ENCODE measurements at regions not wholly inside any gene's neighbourhood (a gene's known extent, or its start where the extent isn't known, plus 50 kb on each side); places are given as distances from the start of the nearest gene placed in this dataset.

DNA sequence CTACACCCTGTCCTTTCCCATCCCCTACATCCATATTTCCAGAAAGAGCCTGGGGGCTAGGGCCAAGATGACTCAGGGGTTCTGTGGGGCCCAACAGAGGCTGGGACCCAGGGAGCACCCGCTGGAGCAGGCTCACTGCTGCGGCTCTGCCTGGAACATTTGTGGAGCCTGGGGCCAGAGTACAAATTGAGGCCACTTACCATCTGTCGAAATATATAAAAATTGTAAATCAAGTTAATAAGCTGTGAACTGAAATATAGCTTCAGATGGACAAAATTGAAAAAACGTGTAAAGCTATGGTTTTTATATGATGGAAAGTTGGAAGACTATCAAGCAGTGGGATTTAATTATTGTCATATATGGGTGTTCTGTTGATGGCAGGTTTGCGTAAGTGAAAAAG is 82.9 kb upstream of the ATXN1 start:
- Mint-ChIP-seq H3K4me1 (peaks cover 8 to 10% of the 10 kb centered on the region in 2 experiments), H3K27me3 (ENCODE audit: low read depth) (no peaks in the 10 kb centered on the region), H3K36me3 (ENCODE audit: insufficient read depth in 1 of 3, low read depth in 3 of 3) (no peaks in the 10 kb centered on the region), H3K4me3 (no peak overlapping the region), H3K27ac (no peak overlapping the region), H3K9me3 (no peaks in the 10 kb centered on the region)
- Histone ChIP-seq H2BK20ac (ENCODE audit: low read depth, low read length, poor library complexity, severe bottlenecking) (no peak overlapping the region), H3K27ac (ENCODE audit: insufficient read length, low read depth, low read length) (no peak overlapping the region), H3K4me1 (ENCODE audit: insufficient read depth, low read length) (peaks cover 3% of the 10 kb centered on the region; the same call in 1 of the 2 replicates), H3K9ac (ENCODE audit: extremely low read depth, insufficient read length, low read length) (no peak overlapping the region), H4K91ac (ENCODE audit: insufficient read length, low read depth, low read length) (no peak overlapping the region), H3T11ph (ENCODE audit: low read length) (no peak overlapping the region), H3K79me1 (ENCODE audit: insufficient read depth, low read depth, low read length, poor library complexity, severe bottlenecking) (no peaks in the 10 kb centered on the region), H2AK5ac (ENCODE audit: insufficient read length, low read length) (no peak overlapping the region), H4K20me1 (ENCODE audit: control insufficient read depth, insufficient read depth, insufficient read length) (no peaks in the 10 kb centered on the region), H3K56ac (ENCODE audit: insufficient read length, low read depth, low read length) (no peak overlapping the region), H2AFZ (ENCODE audit: low read length) (no peak overlapping the region), H2BK120ac (ENCODE audit: low read depth, low read length, poor library complexity, severe bottlenecking) (no peak overlapping the region), H2BK15ac (ENCODE audit: low read depth, low read length) (no peak overlapping the region), H3K23me2 (ENCODE audit: insufficient read length, low read depth, low read length, poor library complexity, severe bottlenecking) (no peaks in the 10 kb centered on the region), H2BK12ac (ENCODE audit: insufficient read length, low read depth, low read length) (no peak overlapping the region), H3K79me2 (ENCODE audit: insufficient read depth, low read length) (no peaks in the 10 kb centered on the region), H4K5ac (ENCODE audit: insufficient read length, low read depth, low read length) (no peak overlapping the region), H3K18ac (ENCODE audit: insufficient read length, low read depth, low read length) (no peak overlapping the region), H3K9me3 (ENCODE audit: control insufficient read depth, low read depth, low read length) (no peaks in the 10 kb centered on the region), H3K27me3 (ENCODE audit: insufficient read depth, low read length) (no peaks in the 10 kb centered on the region), H2BK5ac (ENCODE audit: insufficient read length, low read length) (no peak overlapping the region), H3K23ac (ENCODE audit: insufficient read length, low read depth, low read length) (no peak overlapping the region), H3K14ac (ENCODE audit: insufficient read depth, low read length) (no peak overlapping the region), H3K4me2 (ENCODE audit: insufficient read depth, insufficient read length, low read length) (no peak overlapping the region), H4K8ac (replicated peaks; ENCODE audit: insufficient read length, low read depth, low read length) (no peak overlapping the region), H3K4ac (ENCODE audit: low read depth, low read length) (no peak overlapping the region)
- no peak for DNase-seq
- TF ChIP-seq, protein P1, sequence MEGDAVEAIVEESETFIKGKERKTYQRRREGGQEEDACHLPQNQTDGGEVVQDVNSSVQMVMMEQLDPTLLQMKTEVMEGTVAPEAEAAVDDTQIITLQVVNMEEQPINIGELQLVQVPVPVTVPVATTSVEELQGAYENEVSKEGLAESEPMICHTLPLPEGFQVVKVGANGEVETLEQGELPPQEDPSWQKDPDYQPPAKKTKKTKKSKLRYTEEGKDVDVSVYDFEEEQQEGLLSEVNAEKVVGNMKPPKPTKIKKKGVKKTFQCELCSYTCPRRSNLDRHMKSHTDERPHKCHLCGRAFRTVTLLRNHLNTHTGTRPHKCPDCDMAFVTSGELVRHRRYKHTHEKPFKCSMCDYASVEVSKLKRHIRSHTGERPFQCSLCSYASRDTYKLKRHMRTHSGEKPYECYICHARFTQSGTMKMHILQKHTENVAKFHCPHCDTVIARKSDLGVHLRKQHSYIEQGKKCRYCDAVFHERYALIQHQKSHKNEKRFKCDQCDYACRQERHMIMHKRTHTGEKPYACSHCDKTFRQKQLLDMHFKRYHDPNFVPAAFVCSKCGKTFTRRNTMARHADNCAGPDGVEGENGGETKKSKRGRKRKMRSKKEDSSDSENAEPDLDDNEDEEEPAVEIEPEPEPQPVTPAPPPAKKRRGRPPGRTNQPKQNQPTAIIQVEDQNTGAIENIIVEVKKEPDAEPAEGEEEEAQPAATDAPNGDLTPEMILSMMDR (conservative IDR thresholded peaks at IDR 0.05): no peak
- no CpG with 5 or more reads among the region's 5 CpGs for WGBS (ENCODE audit: extremely low coverage, insufficient read length, low lambda C conversion rate)
